SK-N-SH treated with all-trans-retinoic acid at 6 μM for 48 hours (cell line): ENCODE measurements at regions not wholly inside any gene's neighbourhood (a gene's known extent, or its start where the extent isn't known, plus 50 kb on each side); places are given as distances from the start of the nearest gene placed in this dataset.

ENCODE experiments used
- GLIS3 ChIP-seq: fragments of 250-450 bp; sonication (Bioruptor Pico); IDR thresholded peaks from 2 replicates; pipeline ENCODE4 v1.5.0; 2020; ENCODE audit warnings: mild to moderate bottlenecking, moderate library complexity
- PPARA ChIP-seq: fragments of 250-450 bp; sonication (Bioruptor Pico); IDR thresholded peaks from 2 replicates; pipeline ENCODE4 v1.5.0; 2020; ENCODE audit warnings: mild to moderate bottlenecking, borderline replicate concordance
- TOX ChIP-seq: fragments of 250-450 bp; sonication (Bioruptor Pico); IDR thresholded peaks from 2 replicates; pipeline ENCODE4 v1.8.0; 2021; ENCODE audit warnings: mild to moderate bottlenecking, moderate library complexity, borderline replicate concordance
- ZFP3 ChIP-seq: fragments of 250-450 bp; sonication (Bioruptor Pico); IDR thresholded peaks from 2 replicates; pipeline ENCODE4 v1.5.0; 2020; ENCODE audit warnings: mild to moderate bottlenecking, moderate library complexity
- ZNF70 ChIP-seq: fragments of 450-650 bp; formaldehyde crosslinking; IDR thresholded peaks from 2 replicates; pipeline ENCODE4 v1.5.0; 2020; ENCODE audit warnings: mild to moderate bottlenecking, moderate library complexity
- ZNF8 ChIP-seq: fragments of 450-650 bp; formaldehyde crosslinking; IDR thresholded peaks from 2 replicates; pipeline ENCODE4 v1.5.0; 2020; ENCODE audit warnings: mild to moderate bottlenecking, moderate library complexity
- TF ChIP-seq, protein P1 (sequence below): fragments of 250-450 bp; sonication (Bioruptor Pico); IDR thresholded peaks from 2 replicates; pipeline ENCODE4 v1.5.1; 2020; ENCODE audit warnings: low read depth, mild to moderate bottlenecking, moderate library complexity
- TF ChIP-seq, protein P2 (sequence below): fragments of 250-450 bp; sonication (Bioruptor Pico); IDR thresholded peaks from 2 replicates; pipeline ENCODE4 v1.8.0; 2020; ENCODE audit warnings: mild to moderate bottlenecking, moderate library complexity, borderline replicate concordance
- TF ChIP-seq, protein P3 (sequence below): fragments of 250-450 bp; sonication (Bioruptor Pico); IDR thresholded peaks from 2 replicates; pipeline ENCODE4 v1.5.1; 2021; ENCODE audit warnings: mild to moderate bottlenecking, moderate library complexity

DNA sequence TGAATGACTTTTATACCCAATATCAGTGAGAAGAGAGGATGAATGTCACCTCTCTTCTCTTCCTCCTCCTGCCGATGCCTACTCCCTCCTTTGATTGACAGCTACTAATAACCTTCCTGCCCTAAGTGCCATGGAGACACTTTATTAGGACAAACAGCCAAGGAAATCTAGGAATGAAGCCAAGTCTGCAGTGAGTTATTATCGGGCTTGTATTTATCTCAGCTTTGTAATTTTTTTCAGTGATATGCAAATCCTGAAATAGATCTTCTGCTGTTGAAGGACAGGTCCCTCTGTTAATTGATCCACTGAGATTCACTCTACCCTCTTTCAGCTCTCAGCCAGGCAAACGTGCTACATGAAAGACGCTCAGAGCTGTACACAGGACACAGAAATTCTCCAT is 686.7 kb downstream of the TMEM182 start:
- TF ChIP-seq ZNF8 (CRISPR knock-in tag) (no peak), PPARA (no peak), GLIS3 (CRISPR knock-in tag) (no peak), TOX (CRISPR knock-in tag) (no peak), ZFP3 (CRISPR knock-in tag) (no peak), ZNF70 (CRISPR knock-in tag) (no peak)
- TF ChIP-seq, protein P1, sequence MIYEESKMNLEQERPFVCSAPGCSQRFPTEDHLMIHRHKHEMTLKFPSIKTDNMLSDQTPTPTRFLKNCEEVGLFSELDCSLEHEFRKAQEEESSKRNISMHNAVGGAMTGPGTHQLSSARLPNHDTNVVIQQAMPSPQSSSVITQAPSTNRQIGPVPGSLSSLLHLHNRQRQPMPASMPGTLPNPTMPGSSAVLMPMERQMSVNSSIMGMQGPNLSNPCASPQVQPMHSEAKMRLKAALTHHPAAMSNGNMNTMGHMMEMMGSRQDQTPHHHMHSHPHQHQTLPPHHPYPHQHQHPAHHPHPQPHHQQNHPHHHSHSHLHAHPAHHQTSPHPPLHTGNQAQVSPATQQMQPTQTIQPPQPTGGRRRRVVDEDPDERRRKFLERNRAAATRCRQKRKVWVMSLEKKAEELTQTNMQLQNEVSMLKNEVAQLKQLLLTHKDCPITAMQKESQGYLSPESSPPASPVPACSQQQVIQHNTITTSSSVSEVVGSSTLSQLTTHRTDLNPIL (CRISPR knock-in tag), result no peak
- TF ChIP-seq, protein P2, sequence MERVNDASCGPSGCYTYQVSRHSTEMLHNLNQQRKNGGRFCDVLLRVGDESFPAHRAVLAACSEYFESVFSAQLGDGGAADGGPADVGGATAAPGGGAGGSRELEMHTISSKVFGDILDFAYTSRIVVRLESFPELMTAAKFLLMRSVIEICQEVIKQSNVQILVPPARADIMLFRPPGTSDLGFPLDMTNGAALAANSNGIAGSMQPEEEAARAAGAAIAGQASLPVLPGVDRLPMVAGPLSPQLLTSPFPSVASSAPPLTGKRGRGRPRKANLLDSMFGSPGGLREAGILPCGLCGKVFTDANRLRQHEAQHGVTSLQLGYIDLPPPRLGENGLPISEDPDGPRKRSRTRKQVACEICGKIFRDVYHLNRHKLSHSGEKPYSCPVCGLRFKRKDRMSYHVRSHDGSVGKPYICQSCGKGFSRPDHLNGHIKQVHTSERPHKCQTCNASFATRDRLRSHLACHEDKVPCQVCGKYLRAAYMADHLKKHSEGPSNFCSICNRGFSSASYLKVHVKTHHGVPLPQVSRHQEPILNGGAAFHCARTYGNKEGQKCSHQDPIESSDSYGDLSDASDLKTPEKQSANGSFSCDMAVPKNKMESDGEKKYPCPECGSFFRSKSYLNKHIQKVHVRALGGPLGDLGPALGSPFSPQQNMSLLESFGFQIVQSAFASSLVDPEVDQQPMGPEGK, result no peak
- TF ChIP-seq, protein P3, sequence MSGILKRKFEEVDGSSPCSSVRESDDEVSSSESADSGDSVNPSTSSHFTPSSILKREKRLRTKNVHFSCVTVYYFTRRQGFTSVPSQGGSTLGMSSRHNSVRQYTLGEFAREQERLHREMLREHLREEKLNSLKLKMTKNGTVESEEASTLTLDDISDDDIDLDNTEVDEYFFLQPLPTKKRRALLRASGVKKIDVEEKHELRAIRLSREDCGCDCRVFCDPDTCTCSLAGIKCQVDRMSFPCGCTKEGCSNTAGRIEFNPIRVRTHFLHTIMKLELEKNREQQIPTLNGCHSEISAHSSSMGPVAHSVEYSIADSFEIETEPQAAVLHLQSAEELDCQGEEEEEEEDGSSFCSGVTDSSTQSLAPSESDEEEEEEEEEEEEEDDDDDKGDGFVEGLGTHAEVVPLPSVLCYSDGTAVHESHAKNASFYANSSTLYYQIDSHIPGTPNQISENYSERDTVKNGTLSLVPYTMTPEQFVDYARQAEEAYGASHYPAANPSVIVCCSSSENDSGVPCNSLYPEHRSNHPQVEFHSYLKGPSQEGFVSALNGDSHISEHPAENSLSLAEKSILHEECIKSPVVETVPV, result no peak
